GM12865 (cell line): ENCODE measurements at regions not wholly inside any gene's neighbourhood (a gene's known extent, or its start where the extent isn't known, plus 50 kb on each side); places are given as distances from the start of the nearest gene placed in this dataset.

Source experiments
- DNase-seq: peaks from one replicate; pipeline ENCODE4 v3.0.0; 2010; ENCODE audit warnings: low read depth
- H3K4me3 ChIP-seq: 2 replicates; pipeline ENCODE4 v1.5.1; 2011; ENCODE audit warnings: mild to moderate bottlenecking, low read depth, low read length, control low read depth
- TF ChIP-seq, protein P1 (sequence below): IDR thresholded peaks from 2 replicates; pipeline ENCODE4 v1.5.1; 2011; ENCODE audit warnings: low read length, control low read depth, low read depth, inconsistent platforms; ENCODE audit not compliant: insufficient read depth; ENCODE audit errors: missing control alignments

DNA sequence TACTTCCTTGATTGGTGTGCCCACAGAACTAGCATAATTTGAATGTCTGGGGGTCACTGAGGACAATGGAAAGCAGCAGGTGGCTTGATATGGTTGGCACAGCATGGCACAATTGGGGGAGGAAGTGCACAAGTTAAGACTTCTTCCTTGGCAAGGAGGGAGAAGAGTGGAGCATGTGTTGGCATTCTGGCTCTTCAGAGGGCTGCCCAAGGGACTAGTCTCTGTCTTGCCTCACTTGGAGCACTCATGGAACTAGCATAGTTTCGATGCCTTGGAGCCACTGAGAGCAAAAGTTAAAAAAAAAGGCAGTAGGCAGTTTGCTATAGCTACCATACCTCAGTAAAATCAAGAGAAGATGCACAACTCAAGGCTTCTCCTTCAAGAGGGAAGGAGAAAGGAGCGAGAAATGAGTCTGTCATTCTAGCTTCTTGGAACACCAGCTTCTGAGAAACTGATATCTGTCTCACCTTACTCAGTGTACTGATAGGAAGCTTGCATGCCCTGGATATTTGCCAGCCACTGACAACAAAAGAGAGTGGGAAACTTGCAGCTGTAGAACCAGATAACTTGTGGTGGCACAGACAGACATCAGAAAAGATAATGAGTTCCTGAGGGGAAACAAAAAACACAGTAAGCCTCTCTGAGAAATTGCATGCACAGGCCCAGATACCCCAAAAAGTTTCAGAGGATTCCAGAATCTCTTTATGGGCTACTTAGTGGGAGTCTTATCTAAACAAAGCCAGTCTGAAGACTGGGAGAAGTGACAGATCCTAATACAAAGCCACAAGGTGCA lies 207.5 kb upstream of the SAMSN1 start:
- no peak overlapping the region for H3K4me3 ChIP-seq
- TF ChIP-seq, protein P1, sequence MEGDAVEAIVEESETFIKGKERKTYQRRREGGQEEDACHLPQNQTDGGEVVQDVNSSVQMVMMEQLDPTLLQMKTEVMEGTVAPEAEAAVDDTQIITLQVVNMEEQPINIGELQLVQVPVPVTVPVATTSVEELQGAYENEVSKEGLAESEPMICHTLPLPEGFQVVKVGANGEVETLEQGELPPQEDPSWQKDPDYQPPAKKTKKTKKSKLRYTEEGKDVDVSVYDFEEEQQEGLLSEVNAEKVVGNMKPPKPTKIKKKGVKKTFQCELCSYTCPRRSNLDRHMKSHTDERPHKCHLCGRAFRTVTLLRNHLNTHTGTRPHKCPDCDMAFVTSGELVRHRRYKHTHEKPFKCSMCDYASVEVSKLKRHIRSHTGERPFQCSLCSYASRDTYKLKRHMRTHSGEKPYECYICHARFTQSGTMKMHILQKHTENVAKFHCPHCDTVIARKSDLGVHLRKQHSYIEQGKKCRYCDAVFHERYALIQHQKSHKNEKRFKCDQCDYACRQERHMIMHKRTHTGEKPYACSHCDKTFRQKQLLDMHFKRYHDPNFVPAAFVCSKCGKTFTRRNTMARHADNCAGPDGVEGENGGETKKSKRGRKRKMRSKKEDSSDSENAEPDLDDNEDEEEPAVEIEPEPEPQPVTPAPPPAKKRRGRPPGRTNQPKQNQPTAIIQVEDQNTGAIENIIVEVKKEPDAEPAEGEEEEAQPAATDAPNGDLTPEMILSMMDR, result no peak
- peak; percentile 59 for DNase-seq

DNA sequence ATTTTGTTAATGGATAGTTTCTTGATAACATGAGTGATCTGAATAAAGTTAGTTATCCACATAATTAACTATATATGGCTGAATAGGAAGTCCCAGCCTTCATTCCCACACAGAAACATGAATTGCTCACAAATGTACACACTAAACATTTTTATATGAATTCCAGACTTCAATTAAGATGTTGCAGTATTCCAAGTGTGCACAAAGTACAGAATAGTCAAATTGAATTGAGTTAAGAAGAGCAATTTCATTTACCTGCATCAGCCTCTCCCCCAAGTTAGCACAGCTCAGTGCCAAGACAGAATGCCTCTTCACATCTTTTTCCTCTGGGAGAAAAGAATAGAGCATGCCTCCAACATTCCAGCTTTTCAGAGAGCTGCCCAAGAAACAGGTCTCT lies 207.0 kb upstream of the SAMSN1 start:
- no peak overlapping the region for H3K4me3 ChIP-seq
- TF ChIP-seq, protein P1, result no peak
- DNase-seq, result no peak

DNA sequence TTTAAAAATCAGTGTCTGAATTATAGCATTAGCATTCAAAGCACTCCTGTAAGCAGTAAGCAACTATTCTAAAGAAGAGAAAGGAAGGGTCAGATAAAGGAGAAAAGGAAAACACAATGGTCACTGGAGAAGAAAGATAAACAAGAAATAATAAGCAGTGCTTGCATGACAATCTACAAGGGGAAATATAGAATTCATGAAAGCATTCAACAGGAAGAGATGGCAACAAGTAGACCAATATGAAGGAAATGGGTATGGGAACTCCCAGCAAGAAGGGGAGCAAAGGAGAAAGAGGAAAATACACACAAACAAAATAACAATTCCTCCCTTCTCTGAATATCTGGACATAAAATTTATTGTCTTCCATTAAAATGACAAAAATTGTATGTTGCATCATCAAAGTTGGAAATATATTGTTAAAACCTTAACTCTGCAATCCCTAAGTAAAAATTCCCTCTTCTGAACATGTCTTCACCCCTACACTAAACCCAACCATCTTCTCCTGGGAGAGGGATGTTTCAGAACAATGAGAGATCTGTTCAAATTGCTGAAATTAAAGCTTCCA lies 206.3 kb upstream of the SAMSN1 start:
- no peak for DNase-seq
- TF ChIP-seq, protein P1, result no peak
- H3K4me3 ChIP-seq, result no peak overlapping the region

DNA sequence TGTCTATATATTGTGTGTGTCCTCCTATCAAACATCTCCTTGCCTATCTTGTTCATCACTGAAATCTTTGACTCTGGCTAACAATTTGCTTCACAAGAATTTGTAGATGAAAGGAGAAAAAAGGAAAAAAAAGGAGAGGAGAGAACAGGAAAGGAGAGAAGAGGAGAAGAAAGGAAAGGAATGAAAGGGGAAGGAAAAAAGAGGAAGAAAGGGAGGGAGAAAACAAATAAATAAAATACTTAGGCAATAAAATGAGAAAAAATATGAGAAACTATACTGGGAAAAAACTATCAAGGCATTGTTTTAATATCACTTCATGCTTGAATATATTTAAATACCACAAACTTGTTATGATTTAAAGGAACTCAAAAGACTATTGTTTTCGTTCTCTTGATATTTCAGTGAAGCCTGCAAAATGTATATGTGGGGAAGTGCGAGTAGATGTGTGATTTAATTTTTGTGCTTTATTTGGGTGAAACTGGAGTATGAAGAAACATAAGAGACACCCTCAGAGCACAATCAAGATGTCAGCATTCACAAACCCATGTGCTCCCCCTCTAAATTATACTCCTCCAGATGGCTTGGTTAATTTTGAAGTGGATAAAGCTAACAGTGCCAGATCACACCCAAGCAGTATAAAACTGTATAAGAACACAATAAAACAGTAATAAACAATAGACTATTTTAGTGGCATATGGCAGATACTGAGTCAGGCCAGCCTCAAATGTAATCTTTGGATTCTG lies 205.7 kb upstream of the SAMSN1 start:
- TF ChIP-seq, protein P1, result no peak
- DNase-seq, result no peak

DNA sequence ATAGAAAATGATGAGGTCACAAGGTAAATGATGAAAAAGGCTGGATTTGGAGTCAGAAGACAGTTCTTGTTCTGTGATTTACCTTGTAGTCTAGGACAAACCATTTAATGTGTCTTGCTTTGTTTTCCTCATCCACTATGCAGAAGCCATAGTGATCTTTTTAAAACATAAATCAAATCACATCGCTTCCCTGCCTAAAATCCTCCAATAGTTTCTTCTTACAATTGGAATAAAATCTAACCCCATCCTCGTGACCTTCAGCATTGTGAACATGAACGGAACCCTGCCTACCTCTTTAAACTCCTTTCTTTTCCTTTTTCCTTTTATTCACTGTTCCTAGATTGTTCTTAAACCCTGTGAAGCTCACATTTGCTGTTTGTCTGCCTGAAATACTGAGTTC lies 204.9 kb upstream of the SAMSN1 start:
- no peak for DNase-seq
- H3K4me3 ChIP-seq, result no peak overlapping the region
- TF ChIP-seq, protein P1, result no peak

More for the DNA sequence above, 205.7 kb upstream of the SAMSN1 start:
- H3K4me3 ChIP-seq, result no peak overlapping the region

DNA sequence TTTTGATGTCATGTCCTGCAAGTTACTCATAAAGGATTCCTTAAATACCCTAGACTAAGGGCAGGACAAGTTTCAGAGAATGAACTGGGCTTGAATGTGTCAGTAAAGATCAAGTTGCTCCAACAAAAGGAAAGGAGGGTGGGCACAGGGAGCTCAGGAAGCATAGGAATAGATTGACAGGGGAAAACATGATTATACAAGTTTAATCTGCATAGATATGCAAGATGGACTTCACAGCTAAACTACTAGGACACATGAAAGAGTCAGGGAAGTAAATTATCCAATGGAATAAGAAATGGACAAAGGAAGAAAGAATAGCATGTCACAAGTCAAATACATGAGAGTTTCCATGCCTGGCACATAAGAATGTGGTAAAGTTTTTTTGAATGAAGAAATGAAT lies 203.9 kb upstream of the SAMSN1 start:
- no peak overlapping the region for H3K4me3 ChIP-seq
- DNase-seq, result no peak
- TF ChIP-seq, protein P1, result no peak

DNA sequence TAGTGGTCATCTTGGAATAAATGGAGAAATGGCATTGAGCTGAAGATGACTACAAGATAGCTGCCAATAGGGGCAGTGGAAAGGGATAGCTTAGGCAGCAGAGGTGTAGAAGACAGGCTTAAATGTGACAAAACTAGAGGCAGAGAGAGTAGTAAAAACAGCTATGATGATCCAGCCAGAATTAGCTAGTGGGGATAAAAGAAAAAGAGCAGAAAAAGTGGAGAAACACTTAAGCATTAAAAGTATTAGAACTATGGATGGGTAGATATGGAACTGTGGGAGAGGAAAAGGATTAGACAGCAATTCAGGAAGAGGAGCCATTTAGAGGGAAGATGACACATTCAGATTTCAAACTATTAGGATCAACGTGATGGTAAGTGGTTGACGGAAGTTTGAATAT lies 202.5 kb upstream of the SAMSN1 start:
- no peak for DNase-seq
- H3K4me3 ChIP-seq, result no peak overlapping the region
- TF ChIP-seq, protein P1, result no peak
